ENCODE measurements at regions not wholly inside any gene's neighbourhood (a gene's known extent, or its start where the extent isn't known, plus 50 kb on each side); places are given as distances from the start of the nearest gene placed in this dataset.

DNA sequence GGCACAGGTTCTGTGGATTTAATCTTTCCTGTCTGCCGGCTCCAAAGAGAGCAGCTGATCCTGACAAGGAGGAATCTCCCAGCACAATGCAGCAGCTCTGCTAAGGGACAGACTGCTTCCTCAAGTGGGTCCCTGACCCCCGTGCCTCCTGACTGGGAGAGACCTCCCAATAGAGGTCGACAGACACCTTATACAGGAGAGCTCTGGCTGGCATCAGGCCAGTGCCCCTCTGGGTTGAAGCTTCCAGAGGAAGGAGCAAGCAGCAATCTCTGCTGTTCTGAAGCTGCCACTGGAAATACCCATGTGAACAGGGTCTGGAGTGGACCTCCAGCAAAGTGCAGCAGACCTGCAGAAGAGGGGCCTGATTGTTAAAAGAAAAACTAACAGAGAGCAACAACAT is 630.2 kb upstream of the FTMT start:
- DNase-seq, result no peak

DNA sequence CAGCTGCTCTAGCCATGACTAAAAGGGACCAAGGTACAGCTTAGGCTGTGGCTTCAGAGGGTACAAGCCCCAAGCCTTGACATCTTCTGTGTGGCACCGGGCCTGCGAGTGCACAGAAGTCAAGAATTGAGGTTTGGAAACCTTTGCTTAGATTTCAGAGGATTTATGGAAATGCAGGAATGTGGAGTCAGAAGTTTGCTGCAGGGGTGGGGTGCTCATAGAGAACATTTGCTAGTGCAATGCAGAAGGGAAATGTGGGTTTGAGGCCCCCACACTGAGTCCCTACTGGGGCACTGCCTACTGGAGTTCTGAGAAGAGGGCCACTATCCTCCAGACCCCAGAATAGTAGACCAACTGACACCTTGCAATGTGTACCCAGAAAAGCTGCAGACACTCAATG is 624.9 kb upstream of the FTMT start:
- no peak for DNase-seq

- no peak for DNase-seq
Measured at GRCh38 chr5:121239951-121240350, 611.7 kb upstream of the FTMT start.

DNA sequence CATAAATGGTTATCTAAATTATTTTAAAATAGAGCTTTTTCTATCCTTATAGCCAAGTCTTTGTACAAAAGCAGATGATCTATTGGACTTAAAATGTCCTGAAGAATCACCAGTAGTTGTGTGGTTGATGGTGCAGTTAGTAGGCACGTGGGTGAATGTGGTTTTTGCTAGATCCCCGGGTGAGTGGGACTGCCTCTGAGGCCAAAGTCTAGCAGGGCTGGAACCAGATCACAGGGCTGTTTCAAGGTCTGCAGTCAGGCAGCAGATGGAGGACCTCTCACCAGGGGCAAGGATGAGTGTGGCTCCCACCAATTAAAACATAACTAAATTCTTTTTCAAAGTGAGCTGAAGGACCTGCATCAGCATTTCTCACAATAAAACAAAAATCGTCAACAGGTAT is 604.7 kb upstream of the FTMT start:
- no peak for DNase-seq

DNA sequence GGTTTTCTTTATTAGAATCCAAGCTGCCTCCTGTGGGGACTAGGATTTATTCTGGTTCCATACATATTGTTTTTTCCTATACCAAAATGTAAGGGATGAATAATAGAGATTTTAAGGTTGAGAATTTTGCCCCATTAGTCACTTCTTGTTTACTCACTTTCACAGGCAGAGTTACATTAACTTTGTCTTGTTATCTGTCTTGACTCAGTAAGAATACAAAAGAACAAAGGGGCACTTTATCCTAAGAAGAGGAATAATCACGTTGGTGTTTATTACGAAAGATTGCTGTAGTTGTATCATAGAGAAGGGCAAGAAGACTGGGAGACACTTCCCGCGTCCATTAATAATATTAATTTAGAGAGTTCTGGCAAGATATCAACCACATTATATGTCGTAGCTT is 599.7 kb upstream of the FTMT start:
- DNase-seq, result no peak

GRCh38 chr5:121257621-121258020 is 594.1 kb upstream of the FTMT start:
- peak in 2 of 4 experiments; percentile 2 to 33 for DNase-seq

GRCh38 chr5:121263456-121263855 is 588.2 kb upstream of the FTMT start:
- no peak for DNase-seq

DNA sequence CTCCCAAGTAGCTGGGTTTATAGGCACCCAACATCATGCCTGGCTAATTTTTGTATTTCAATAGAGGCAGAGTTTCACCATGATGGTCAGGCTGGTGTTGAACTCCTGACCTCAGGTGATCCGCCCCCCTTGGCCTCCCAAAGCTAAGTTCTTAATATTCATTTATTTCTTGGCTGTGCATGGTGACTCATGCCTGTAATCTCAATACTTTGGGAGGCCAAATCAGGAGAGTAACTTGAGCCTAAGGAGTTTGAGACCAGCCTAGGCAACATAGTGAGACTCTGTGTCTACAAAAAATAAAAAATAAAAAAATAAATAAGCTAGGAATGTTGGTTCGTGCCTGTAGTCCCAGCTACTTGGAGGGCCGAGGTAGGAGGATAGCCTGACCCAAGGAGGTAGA is 587.1 kb upstream of the FTMT start:
- DNase-seq, result no peak

- DNase-seq, result no peak
Measured at GRCh38 chr5:121271546-121271945, 580.1 kb upstream of the FTMT start.

DNA sequence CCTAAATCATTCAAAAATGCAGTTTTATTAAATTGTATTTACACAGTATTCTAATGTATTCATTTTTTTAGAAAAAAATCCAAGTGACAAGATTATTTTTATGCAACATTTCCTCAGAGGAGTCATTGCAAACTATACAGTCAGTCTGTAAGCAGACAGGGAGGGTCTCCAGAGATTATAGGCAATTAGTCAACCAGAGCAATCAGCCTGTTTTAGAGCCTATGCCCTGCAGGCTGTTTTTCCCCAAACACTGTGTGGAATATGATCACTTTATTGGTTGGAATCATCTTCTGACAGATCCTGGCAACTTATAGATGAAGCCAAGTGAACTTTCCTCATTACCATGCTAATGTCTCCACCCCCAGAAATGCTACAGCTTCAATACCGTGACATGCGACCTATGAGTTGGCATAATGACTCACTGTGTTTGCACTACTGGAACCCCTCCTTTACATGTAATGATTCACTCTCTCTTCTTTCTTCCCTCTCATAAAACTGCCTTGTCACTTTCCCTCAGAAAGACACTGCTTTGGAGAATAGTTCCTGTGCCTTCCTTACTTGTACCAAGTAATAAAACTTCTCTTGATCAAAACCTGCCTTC is 577.7 kb upstream of the FTMT start:
- peak in 2 of 4 experiments; percentile 25 to 47 for DNase-seq

DNA sequence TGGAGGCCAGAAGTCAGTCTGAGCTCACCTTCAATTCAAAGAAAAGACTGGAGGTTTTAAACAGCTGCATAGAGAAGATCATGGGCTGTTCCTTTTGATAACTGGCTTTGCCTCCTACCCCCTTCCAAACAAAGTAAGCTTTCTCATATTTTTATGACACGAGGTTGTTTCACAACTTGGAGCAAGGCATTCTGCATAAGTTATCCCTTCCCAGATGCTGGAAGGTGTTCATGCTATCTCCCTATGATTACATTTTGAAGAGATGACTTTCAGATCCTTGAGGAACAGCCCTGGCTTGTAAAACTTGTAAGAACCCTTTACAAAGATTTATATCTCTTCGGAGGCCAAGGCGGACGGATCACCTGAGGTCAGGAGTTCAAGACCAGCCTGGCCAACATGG is 571.9 kb upstream of the FTMT start:
- DNase-seq, result no peak

DNA sequence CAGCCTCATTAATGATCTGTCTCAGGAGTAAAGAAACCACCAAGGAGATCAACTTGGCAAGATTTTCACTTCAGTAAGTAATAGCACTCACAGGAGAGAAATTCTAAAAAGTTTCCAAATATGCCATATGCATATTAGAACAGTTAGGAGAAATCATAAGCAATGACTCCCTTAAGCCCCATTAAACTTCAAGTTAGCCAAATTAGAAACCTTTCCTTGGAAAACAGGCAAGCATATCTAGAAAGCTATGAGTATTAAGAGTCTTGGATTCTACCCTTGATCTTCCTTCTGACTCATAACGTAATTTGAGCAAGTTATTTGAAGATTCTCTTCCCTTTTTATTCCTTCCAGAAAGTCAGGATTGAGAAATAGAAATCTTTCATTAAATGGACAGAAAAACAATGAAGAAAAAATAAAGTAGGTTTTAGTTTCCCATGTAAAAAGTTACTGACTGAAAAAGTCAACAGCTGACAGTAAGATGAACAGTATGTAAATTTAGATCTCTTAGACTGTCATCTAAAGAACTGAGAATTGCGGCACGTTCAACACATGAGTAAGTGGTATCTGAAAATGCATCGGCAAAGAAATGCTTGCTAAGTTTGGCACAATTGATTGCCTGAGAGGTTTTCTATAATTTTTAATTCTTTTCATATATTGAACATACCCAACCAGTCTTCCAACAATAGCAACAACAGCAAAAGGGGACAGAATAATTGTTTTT is 565.7 kb upstream of the FTMT start:
- DNase-seq, result peak in 1 of 4 experiments; percentile 28

DNA sequence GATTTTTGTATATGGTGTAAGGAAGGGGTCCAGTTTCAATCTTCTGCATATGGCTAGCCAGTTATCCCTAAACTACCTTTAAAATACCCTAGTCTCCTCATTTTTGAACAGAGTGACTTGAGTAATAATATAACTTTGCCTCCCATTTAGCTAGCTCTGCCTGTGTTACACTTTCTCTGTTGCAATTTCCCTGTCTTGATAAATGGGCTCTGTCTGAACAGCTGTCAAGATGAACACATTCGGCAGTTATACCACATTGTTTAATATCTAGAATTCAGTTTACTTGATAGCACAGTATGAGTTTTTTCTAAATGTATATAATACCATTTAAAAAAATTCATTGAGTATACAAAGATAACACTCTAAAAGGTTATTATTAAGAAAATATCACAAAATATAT is 562.9 kb upstream of the FTMT start:
- no peak for DNase-seq

DNA sequence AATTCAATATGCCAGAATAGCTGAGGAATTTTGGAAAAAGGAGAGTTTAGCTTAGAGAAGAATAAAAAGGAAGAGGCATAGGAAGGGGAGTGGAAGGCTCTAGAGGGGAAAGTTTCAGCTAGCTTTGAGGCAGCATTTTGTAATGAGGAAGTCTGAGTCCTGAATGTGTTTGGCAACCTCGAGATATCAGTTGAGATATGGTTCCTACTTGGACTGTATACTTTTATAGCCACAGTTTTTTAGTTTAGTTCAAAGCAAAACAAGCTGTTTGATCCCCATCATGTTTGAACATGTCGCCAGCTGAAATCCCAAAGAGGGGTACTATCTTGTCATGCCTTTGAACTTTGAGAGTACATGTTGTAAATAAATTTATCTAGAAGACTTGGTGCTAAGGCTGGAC is 559.0 kb upstream of the FTMT start:
- DNase-seq, result peak in 2 of 4 experiments; percentile 13 to 36

- DNase-seq, result peak in 1 of 4 experiments; percentile 23
Measured at GRCh38 chr5:121296356-121296755, 555.3 kb upstream of the FTMT start.

DNA sequence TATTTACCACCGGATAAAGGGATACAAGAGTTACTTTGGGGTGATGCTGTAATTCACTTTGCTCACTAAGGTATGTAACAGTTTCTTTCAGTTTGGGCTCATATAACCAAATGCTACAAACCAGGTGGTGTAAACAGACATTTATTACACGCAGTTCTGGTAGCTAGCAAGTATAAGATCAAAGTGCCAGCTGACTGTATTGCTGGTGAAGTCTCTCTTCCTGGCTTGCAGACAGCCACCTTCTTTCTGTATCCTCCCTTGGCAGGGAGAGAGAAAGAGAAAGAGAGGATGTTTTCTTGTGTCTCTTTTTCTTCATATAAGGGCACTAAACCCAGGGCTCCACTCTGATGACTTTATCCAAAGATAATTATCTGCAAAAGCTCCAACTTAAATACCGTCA is 552.5 kb upstream of the FTMT start:
- DNase-seq, result no peak

GRCh38 chr5:121304838-121305237 is 546.8 kb upstream of the FTMT start:
- DNase-seq, result no peak

DNA sequence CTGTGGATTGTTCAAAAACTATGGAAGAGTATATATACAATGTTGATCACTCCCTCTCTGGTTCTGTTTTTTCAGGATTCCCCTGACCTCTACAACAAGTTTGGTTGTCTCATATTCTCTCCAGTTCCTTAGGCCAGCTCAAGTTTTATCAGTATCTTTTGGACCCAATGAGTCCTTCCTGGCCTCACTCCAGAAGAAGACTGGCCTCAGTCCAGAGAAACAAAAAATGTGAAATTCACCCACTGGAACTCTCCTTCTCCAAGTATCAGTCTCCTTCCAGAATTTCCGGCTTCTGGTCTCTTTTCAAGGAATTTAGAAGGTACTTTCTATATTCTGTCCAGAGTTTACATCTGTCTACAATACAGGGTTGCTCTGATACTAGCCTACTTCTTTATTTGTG is 537.8 kb upstream of the FTMT start:
- DNase-seq, result no peak

DNA sequence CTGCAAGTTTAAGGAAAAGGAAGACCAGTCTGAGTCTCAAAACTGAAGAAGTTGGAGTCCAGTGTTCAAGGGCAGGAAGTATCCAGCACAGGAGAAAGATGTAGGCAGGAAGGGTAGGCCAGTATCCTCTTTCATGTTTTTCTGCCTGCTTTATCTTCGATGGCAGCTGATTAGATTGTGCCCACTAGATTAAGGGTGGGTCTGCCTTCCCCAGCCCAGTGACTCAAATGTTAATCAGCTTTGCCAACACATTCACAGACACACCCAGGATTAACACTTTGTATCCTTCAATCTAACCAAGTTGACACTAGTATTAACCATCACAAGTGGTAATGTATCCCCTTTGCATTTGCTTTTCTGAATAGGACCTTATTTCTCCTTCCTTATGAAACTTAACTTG is 535.9 kb upstream of the FTMT start:
- no peak for DNase-seq

DNA sequence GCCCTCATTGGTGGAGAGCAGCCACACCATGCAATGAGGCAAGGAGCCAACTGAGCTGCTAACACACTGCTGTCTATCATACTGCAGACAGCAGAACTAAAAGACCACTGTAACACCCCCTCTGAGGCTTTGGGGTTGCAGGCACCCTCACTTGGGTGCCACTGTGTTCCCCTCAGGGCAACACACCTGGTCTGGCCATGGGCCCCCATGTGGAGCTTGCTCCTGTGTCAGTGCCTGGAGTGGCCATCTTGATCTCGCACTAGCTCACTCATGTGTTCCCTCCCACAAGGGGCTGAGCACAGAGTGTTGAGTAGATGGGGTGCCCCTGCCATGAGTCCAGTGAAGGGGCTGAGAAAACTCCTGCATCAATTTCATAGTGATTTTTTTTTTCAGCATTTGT is 532.4 kb upstream of the FTMT start:
- DNase-seq, result no peak

- no peak for DNase-seq
Measured at GRCh38 chr5:121325930-121326329, 525.8 kb upstream of the FTMT start.

DNA sequence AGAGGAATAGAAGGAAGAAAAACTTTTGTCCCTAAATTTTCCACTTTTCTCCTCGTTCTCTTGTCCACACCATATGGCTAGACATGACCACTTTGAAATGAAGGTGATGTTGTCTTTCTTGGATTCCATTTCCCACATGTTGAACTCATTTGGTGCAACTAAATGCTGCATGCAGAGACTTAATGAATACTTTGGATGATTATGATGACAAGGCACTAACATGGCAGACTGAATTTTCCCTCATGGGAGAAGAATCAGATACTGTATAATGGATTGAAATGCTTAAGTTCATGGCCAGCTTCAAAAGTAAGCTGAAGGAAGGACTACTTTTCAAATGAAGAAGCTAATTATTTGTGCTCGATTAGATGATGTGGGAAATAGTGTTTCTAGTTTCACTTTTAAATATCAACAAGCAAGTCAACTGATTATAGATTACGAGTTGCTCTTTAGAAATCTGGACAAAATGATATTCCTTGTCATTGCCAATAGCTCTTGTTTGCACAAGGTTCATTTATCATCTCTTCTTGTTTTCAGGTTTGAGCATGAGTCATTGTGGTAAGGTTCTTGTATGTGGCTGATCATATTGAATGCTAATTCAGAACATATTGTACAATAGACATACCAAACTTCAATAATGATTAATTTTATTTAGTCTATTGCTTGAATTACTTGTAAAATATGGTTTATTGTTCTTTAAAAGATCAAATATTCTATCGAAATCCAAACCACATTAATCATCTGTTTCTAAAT is 501.3 kb upstream of the FTMT start:
- DNase-seq, result no peak

GRCh38 chr5:121366515-121366914 is 485.2 kb upstream of the FTMT start:
- DNase-seq, result no peak

GRCh38 chr5:121373371-121373770 is 478.3 kb upstream of the FTMT start:
- no peak for DNase-seq

Data from suppressor macrophage (primary cell).